ENCODE measurements at regions not wholly inside any gene's neighbourhood (a gene's known extent, or its start where the extent isn't known, plus 50 kb on each side); places are given as distances from the start of the nearest gene placed in this dataset.

- no peak for DNase-seq
Observed at GRCh38 chr5:1938310-1939000, 55.7 kb upstream of the IRX4 start.

DNA sequence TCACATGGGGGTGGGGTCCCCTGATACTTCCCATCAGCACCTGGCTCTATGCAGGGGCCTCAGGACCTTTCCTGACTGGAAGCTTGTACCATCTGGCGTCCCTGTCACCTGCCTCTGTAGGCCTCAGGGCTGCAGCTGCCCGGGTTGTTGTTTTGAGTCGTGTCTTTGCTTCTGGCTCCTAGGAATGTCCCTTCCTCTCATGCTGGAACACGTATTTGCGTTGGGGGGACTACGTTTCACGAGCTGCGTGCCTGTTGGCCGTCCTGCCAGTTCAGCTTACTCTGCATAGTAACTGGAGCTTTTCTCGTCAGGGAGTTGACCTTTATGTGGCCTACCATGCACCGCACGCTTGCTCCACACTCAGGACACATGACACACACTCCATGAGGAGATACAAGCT, 54.9 kb upstream of the IRX4 start:
- DNase-seq, result no peak

- no peak for DNase-seq
Observed at GRCh38 chr5:1936901-1937300, 54.2 kb upstream of the IRX4 start.

GRCh38 chr5:1936413-1936812, 53.7 kb upstream of the IRX4 start:
- DNase-seq, result no peak

DNA sequence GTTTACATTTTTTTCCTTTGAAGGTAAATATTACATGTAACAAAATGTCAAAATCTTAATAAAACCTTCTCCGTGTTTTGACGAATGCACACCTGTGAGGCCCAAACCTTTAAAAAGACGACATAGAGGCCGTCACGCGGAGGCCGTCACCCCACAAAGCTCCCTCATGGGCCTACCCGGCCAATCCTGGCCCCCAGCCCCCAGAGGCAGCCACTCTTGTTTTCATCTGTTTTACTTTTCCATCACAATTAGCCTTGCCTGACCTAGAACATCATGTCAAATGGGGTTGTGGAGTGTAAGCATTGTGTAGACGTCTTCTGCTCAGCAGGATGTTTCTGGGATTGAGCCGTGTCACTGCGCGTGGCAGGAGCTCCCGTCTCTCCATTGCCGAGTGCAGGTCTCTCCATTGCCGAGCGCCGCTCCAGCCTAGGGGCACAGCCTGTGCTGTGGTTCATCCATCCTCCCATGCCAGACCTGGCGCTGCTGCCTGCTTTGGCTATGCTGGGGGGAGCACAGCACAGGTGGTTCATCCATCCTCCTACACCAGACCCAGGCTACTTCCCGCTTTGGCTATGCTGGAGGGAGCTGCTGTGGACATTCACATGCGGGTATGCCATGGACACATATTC, 52.2 kb upstream of the IRX4 start:
- no peak for DNase-seq

- no peak for DNase-seq
Observed at GRCh38 chr5:1934056-1934394, 51.3 kb upstream of the IRX4 start.

GRCh38 chr5:1933364-1934055, 50.8 kb upstream of the IRX4 start:
- no peak for DNase-seq

Data from activated CD4-positive, CD25-positive, alpha-beta regulatory T cell (primary cell).